ENCODE measurements at regions not wholly inside any gene's neighbourhood (a gene's known extent, or its start where the extent isn't known, plus 50 kb on each side); places are given as distances from the start of the nearest gene placed in this dataset.

DNA sequence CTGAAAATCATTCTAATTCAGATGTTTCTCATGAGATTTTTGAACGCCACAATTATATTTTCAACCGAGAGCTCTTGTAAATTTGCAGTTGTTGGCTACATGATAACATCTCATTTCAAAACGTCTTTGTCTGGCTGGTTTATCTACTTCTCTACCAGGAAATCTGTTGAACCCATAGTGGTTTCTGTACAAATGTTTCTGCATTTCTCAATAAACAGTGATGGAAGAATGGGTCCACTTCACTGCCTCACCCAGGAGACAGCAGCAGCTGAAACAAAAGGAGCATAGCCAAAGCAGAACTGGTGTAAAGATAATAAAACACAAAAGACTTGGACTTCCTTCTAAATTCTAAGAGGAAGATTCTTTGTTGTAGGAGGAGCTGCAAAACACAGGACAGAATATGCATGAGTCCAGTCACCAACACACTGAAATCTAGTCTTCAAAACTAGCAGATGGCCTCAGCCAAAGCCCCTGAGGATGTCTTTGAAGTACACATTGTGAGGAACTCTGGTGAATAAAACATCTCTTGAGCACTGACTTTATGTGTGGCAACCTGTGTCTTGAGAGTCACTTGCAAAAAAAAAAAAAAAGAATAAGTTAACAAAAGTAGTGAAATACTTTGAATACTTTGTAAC, 68.6 kb upstream of the FGF14 start:
- DNase-seq = no peak
- CTCF ChIA-PET = no interaction called here
- Histone ChIP-seq H3K36me3 (ENCODE audit: control insufficient read depth, insufficient read depth, low read length) (no peaks in the 10 kb centered on the region), H3K9me3 (no peaks in the 10 kb centered on the region), H3K27me3 (replicated peaks; ENCODE audit: control insufficient read depth, insufficient read depth, low read length) (no peaks in the 10 kb centered on the region), H3K4me3 (ENCODE audit: low read depth, low read length) (no peak overlapping the region), H3K4me1 (no peaks in the 10 kb centered on the region)
- no TSS peak for BruUV-seq (replicated peaks)
- H3K27me3 Mint-ChIP-seq (ENCODE audit: insufficient read depth, unreplicated experiment) = peaks cover 9% of the 10 kb centered on the region
- H3K9me3 Mint-ChIP-seq (ENCODE audit: unreplicated experiment) = no peaks in the 10 kb centered on the region
- no peaks in the 10 kb centered on the region for H3K4me1 Mint-ChIP-seq (ENCODE audit: low read depth, unreplicated experiment)
- TF ChIP-seq, protein P1, sequence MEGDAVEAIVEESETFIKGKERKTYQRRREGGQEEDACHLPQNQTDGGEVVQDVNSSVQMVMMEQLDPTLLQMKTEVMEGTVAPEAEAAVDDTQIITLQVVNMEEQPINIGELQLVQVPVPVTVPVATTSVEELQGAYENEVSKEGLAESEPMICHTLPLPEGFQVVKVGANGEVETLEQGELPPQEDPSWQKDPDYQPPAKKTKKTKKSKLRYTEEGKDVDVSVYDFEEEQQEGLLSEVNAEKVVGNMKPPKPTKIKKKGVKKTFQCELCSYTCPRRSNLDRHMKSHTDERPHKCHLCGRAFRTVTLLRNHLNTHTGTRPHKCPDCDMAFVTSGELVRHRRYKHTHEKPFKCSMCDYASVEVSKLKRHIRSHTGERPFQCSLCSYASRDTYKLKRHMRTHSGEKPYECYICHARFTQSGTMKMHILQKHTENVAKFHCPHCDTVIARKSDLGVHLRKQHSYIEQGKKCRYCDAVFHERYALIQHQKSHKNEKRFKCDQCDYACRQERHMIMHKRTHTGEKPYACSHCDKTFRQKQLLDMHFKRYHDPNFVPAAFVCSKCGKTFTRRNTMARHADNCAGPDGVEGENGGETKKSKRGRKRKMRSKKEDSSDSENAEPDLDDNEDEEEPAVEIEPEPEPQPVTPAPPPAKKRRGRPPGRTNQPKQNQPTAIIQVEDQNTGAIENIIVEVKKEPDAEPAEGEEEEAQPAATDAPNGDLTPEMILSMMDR (IDR thresholded peaks at IDR 0.05; ENCODE audit: insufficient read depth in 1 of 2, low read depth in 1 of 2, low read length in 1 of 2, severe bottlenecking in 1 of 2, unreplicated experiment in 1 of 2) = no peak
- no peaks in the 10 kb centered on the region for H3K36me3 Mint-ChIP-seq (ENCODE audit: insufficient read depth, unreplicated experiment)
- no peak overlapping the region for H3K27ac Mint-ChIP-seq (ENCODE audit: unreplicated experiment)
- POLR2A ChIA-PET = no interaction called here
- intact Hi-C loops (cut with micrococcal nuclease; ENCODE audit: unreplicated experiment) = no loop called here
- H3K4me3 Mint-ChIP-seq (ENCODE audit: unreplicated experiment) = no peak overlapping the region

DNA sequence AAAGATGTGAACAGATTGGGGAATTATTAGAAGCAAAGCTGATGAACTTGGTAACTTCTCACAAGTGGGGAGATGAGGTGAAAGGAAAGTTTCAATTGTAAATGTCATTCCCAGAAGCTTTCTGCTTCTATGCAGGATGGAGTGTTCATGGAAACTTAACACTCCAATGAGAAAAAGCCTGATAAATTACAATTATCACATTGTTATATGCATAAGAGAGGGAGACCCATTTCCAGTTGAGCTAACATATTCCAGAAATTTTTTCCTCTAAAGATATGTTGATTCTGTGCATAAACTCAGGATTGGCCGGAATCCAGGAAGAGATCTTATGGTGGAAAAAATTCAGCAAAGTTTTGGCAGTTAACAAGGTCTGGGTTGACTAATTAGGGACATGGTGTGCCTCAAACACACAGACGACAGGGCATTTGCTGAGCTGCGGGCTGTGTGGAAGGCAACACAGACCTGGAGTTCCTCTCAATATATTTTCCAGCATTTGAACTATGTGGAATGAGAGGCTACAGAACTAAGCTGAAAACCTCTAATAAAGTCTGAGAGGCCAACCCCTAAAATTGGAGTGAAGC, 64.9 kb upstream of the FGF14 start:
- Histone ChIP-seq H3K4me1 (no peaks in the 10 kb centered on the region), H3K36me3 (ENCODE audit: control insufficient read depth, insufficient read depth, low read length) (no peaks in the 10 kb centered on the region), H3K27me3 (replicated peaks; ENCODE audit: control insufficient read depth, insufficient read depth, low read length) (no peaks in the 10 kb centered on the region), H3K4me3 (ENCODE audit: low read depth, low read length) (no peak overlapping the region), H3K9me3 (0 out of 2 replicates have a peak, but pooled peaks cover 3% of the 10 kb centered on the region)
- Mint-ChIP-seq H3K27ac (ENCODE audit: unreplicated experiment) (no peak overlapping the region), H3K36me3 (ENCODE audit: insufficient read depth, unreplicated experiment) (no peaks in the 10 kb centered on the region), H3K9me3 (ENCODE audit: unreplicated experiment) (no peaks in the 10 kb centered on the region), H3K4me3 (ENCODE audit: unreplicated experiment) (no peak overlapping the region), H3K4me1 (ENCODE audit: low read depth, unreplicated experiment) (no peaks in the 10 kb centered on the region), H3K27me3 (ENCODE audit: insufficient read depth, unreplicated experiment) (peaks cover 9% of the 10 kb centered on the region)
- TF ChIP-seq, protein P1 (IDR thresholded peaks at IDR 0.05; ENCODE audit: insufficient read depth in 1 of 2, low read depth in 1 of 2, low read length in 1 of 2, severe bottlenecking in 1 of 2, unreplicated experiment in 1 of 2) = no peak
- POLR2A ChIA-PET = no interaction called here
- intact Hi-C loops (cut with micrococcal nuclease; ENCODE audit: unreplicated experiment) = no loop called here
- BruUV-seq (replicated peaks) = no TSS peak
- no peak for DNase-seq
- CTCF ChIA-PET = no interaction called here

DNA sequence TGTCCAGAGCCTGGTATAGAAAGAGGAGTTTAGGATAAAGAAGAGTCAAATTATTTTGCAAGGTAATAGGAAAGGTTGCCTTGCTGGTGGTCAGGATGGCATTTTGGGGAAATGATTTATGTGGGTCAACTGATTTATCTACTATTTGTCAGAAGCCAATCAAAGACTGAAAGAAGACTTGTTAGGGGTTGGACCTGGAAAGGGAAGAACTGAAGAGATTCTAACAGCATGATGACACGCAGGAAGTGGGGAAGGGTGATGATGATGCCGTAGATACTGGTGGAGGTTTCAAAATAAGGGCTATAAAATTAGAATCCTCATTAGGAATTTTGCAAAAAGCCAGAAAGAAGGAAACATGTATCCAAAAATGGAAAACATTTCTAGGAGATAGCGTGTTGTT, 60.7 kb upstream of the FGF14 start:
- ChIA-PET POLR2A (no interaction called here), CTCF (no interaction called here)
- intact Hi-C loops (cut with micrococcal nuclease; ENCODE audit: unreplicated experiment) = loop anchor here (5.0 kb wide), 1 partner anchor 385 kb away; the partner anchor contains the start of gene ERCC5
- no peaks in the 10 kb centered on the region for H3K4me1 Mint-ChIP-seq (ENCODE audit: low read depth, unreplicated experiment)
- H3K4me3 Mint-ChIP-seq (ENCODE audit: unreplicated experiment) = no peak overlapping the region
- Histone ChIP-seq H3K36me3 (ENCODE audit: control insufficient read depth, insufficient read depth, low read length) (no peaks in the 10 kb centered on the region), H3K4me3 (ENCODE audit: low read depth, low read length) (no peak overlapping the region), H3K27me3 (replicated peaks; ENCODE audit: control insufficient read depth, insufficient read depth, low read length) (no peaks in the 10 kb centered on the region), H3K4me1 (no peaks in the 10 kb centered on the region), H3K9me3 (0 out of 2 replicates have a peak, but pooled peaks cover 3% of the 10 kb centered on the region)
- TF ChIP-seq, protein P1 (IDR thresholded peaks at IDR 0.05; ENCODE audit: insufficient read depth in 1 of 2, low read depth in 1 of 2, low read length in 1 of 2, severe bottlenecking in 1 of 2, unreplicated experiment in 1 of 2) = no peak
- BruUV-seq (replicated peaks) = no TSS peak
- no peaks in the 10 kb centered on the region for H3K9me3 Mint-ChIP-seq (ENCODE audit: unreplicated experiment)
- no peak for DNase-seq
- no peak overlapping the region for H3K27ac Mint-ChIP-seq (ENCODE audit: unreplicated experiment)
- peaks cover 9% of the 10 kb centered on the region for H3K27me3 Mint-ChIP-seq (ENCODE audit: insufficient read depth, unreplicated experiment)
- no peaks in the 10 kb centered on the region for H3K36me3 Mint-ChIP-seq (ENCODE audit: insufficient read depth, unreplicated experiment)

All from Caco-2 (cell line).